Tibial nerve (tissue), 4 donors: ENCODE measurements at regions not wholly inside any gene's neighbourhood (a gene's known extent, or its start where the extent isn't known, plus 50 kb on each side); places are given as distances from the start of the nearest gene placed in this dataset.
"Not testable (repeated sequence)": the region's sequence is repeated elsewhere in the genome, so short reads cannot be mapped to it uniquely, and the experiment has no call there.

Source experiments
- CTCF ChIP-seq, 5 experiments: fragments of 200-600 bp in 3 of 5; fragments of 450-650 bp in 2 of 5; sonication (generic) in 3 of 5; IDR thresholded peaks; one replicate each; pipeline ENCODE4 v1.5.1; 2016 to 2019; ENCODE audit warnings: antibody characterized with exemption in 5 of 5, mild to moderate bottlenecking in 3 of 5, moderate library complexity in 2 of 5
- EP300 ChIP-seq, 2 donors: sonication (generic); formaldehyde crosslinking; IDR thresholded peaks; one replicate each; pipeline ENCODE4 v1.6.1; 2017; ENCODE audit warnings: antibody characterized with exemption in 2 of 2, mild to moderate bottlenecking in 1 of 2
- POLR2A ChIP-seq, 2 donors: fragments of 450-650 bp; IDR thresholded peaks; one replicate each; pipeline ENCODE4 v1.6.1; 2017; ENCODE audit warnings: antibody characterized with exemption in 2 of 2, mild to moderate bottlenecking in 2 of 2, moderate library complexity in 2 of 2

- TF ChIP-seq CTCF, POLR2A, EP300 (IDR thresholded peaks at IDR 0.05): not testable (repeated sequence)
Measured at GRCh38 chr3:147245638-147246037, 160.7 kb downstream of the ZIC4 start.
